Stimulated activated CD4-positive, alpha-beta T cell treated with anti-CD3 and anti-CD28 coated beads, Interleukin-1b, Interleukin-23, amount 100 ng/mL, for 1 hour (primary cell): ENCODE measurements at regions not wholly inside any gene's neighbourhood (a gene's known extent, or its start where the extent isn't known, plus 50 kb on each side); places are given as distances from the start of the nearest gene placed in this dataset.
"Not testable (repeated sequence)": the region's sequence is repeated elsewhere in the genome, so short reads cannot be mapped to it uniquely, and the experiment has no call there.

Experiments
- DNase-seq, 2 donors: peaks; one replicate each; pipeline ENCODE4 v3.0.0-alpha.2; 2020; ENCODE audit warnings: low read depth in 2 of 2

DNA sequence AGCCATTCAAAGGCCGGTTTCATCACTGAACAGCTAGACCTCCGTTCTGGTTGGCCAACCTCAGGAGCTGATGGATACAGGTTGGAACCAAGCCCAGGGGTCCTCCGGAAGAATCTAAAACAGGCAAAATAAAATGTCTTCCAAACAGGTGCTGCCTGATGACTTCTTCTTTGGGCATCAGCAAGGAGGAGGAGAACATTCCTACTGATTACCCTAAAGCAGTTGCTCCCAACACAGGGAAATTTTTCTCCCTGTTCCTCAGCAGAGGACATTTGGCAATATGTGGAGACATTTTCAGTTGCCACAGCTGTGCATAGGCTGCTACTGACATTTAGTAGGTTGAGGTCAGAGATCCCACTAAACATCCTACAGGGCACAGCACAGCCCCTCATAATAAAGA, 319.3 kb upstream of the PPARGC1A start:
- no peak for DNase-seq

DNA sequence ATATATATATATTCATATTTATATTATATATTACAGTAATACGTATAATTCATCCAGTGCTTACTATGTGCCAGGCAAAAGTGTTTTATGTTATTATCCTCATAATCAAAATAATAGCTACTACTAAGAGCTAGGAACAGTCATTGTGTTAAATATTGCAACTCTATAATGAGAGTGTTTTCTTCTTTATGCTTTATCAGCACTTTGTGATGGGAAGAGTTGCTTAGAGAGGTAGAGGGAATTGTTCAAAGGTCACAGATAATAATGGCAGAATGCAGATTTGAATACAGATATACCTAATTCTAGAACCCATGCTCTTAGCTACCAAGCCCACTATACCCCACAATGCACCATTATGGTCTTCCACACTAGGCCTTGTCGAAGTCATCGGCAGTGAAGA, 318.8 kb upstream of the PPARGC1A start:
- DNase-seq, result no peak

DNA sequence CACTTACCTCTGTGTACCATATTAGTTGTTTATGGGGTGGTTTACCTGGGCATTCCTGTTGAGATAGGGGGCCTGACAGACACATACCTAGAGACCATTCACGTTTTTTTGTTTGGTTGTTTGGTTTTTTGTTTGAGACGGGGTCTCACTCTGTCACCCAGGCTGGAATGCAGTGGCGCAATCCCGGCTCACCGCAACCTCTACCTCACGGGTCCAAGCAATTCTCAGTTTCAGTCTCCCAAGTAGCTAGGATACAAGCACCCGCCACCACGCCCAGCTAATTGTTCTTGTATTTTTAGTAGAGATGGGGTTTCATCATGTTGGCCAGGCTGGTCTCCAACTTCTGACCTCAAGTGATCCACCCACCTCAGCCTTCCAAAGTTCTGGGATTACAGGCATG, 314.9 kb upstream of the PPARGC1A start:
- not testable (repeated sequence) for DNase-seq

DNA sequence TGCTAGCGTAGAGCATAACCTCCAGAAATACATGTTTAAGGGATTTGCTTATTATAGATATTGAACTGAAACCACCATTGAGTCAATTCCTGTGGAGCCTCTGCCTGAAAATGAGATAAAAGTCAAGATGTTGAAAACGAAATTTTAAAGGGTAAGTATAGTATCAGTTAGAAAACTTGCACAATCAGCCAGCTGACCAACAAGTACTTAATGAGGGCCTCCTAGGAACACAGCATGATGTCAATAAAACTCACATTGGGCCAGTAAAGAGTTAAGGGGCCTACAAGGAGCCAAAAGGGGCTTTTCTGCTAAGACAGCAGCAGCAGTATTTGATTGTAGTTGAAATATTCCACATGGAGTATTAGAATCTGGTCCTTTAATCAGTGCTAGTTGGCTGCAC, 314.1 kb upstream of the PPARGC1A start:
- no peak for DNase-seq

DNA sequence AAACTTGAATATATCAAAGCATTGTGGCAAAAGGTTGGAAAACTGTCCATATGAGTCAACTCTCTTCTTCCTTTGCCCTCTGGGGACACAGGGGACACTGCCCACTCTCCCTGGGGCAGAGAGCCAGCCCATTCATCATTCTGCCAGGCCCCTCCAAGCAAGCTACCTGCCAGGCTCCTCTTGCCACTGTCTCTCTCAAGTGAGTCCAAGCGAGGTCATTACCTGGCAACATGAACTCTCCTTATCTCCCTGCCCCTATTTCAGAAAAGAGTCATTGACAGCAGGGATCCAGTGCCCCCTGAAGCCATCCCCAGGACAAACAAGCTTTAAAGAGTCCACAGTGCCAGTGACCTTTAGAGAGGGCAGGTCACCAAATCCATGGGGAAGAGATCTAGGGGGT, 312.7 kb upstream of the PPARGC1A start:
- DNase-seq, result no peak

DNA sequence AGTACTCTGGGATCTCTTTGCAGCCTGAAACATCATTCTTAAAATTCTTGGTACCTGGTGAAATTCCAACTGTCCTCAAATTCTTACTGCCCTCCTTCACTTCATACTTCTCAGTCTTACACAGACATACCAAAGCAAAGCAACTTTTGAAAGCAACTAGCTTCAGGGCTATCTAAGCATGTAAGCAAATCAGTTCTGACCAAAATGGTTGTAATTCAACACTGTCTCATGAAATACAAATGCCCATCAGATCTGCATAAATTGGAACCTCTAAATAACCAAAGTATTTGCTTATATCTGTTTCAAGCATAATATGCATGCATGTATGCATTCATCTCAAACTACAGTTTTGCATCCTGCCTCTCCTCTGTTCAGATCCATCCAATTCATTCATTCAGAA, 308.1 kb upstream of the PPARGC1A start:
- DNase-seq, result no peak

DNA sequence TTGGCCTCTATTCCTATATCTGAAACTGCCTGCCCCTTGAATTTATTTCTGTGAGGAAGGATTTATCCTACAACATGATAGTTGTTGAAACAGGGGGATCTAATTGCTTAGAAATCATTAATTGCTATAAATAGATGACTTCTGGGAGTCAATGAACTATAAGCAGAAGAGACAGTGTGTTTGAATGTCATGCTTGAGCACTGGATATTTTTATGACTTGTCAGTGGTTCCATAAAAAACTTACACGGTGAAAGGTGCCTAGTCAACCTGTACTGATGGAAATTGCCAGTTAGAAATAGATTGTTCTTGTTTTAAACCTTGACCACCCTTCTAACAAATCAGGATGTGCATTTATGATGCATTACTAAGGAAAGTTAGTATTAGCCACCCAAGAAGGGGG, 306.9 kb upstream of the PPARGC1A start:
- DNase-seq, result no peak

DNA sequence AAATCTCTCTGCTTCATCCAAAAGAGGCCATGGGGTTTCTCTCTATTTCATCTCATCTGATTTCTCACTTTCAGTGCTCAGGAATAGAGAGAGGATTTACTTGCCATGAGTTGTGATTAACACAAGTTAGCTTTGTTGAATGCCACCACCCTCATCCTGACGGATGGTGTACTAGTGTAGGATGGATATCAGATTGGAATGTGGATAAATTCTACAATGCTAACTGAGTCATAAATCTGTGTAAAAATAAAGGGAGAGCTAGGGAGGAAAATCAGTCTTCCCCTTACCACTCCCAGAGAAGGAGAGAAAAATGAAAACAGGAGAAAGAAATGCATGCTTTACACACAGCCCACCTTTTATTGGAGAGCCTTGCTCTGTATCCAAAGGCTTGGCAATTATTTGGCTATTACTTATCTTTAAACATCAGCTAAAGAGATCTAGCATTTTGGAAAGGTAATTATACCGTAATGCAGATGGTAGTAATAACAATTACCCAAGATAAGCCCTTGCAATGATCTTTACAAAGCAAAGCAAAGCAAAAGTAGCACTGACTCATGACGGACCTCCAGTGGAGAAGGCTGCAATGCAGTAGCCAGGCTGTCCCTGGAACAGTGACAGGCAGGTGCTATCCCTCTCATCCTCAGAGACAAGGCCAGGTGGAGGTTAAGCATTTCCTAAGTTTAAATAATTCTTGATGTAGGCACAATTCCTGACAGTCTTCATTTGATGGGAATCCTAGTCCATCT, 306.3 kb upstream of the PPARGC1A start:
- no peak for DNase-seq

DNA sequence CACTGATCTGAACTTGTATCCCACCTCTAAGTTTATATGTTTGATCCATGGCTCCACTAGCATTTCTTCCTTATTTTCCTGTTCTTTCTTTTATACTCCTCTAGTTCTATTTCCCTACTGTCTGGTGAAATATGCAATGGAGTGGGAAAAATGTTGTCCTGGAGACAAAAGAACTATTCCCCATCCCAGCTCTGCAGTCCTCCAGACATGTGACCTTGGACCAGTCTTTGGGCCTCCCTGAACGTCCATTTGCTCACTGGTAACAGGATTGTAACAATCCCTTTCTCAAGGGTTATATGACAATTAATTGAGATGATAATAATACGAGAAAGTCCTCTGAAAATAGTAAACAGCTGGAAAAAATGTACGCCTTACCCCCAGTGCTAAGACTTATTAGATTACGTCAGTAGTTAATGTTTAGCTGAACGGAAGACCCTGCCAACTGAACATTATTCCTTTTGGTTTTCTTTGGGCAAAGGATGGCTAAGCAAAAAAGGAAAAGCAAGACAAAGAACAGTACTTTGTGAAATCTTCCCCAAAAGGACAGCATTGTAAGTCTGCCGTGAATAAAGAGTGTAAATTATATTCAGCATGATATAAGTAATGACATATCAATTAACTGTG, 302.3 kb upstream of the PPARGC1A start:
- DNase-seq, result no peak

DNA sequence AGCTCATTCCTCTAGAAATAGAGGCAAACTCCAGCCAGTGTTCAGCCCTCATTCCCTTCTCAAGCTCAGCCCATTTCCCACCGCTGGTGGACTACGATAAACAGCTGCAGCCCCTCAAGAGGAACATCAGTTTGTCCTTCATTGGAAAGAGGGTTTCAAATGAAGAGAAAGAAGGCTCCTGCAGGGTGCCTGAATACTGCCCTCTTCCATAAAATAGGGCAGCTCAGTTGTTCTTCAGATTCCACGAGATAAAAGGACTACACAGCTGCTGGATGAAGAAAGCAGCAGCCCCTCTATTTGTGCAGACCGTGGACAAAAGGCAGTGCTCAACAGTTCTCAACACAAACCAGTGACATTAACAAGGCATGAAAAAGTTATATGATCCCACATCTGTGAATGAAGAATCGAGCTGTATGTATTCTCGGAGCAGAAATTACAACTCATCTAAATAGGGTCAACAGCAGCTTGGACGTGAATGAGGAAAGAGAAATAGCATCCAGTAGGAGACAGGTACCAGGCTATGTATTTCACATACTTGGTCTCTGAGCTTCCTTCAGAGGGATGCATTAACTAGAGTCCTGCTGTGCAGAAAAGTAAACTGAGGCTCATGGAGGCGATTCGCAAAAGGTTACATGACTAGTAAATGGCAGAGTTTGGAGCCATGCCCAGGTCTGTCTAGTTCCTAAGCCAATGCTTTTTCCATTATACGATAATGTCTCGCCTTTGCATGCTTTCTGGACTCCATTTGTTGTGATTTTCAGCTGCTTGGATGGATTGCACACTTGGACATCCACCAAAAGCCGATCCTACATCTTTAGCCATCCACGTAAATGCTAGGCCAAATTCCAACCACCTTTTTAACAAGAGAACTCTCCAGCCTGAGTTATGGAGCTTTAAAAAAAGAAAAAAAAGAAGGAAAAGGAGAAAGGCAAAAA, 301.2 kb upstream of the PPARGC1A start:
- DNase-seq, result no peak

DNA sequence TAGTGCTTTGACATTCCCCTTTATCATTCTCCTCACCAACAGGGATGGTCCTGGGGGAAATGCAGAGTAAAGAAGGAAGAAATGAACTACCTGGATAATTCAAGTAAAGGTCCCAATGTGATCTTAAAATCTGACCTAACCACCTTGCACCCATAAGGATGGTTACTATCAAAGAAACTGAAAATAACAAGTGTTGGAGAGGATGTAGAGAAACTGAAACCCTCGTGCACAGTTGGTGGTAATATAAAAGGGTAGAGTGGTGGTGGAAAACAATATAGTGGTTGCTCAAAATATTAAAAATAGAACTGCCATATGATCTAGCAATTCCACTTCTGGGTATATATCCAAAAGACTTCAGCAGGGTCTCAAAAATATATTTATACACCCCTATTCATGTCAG, 298.6 kb upstream of the PPARGC1A start:
- no peak for DNase-seq

DNA sequence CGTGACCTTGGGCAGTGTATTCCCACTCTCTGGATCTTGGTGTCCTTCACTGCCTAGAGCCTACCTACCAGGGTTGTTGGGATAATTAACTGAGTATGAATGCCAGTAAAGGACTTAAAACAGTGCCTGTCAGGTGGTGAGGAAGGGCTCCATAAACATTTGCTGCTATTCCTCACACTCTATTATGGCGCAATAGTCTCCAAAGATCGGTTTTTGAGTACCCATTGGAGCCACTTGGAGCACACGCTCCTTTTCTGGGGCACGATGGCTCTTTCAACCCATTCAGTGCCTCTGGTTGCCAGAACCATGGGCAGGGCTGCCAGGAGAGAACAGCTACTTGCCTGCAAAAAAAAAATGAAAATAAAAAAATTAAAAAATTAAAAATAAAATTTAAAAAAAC, 296.6 kb upstream of the PPARGC1A start:
- DNase-seq, result no peak

DNA sequence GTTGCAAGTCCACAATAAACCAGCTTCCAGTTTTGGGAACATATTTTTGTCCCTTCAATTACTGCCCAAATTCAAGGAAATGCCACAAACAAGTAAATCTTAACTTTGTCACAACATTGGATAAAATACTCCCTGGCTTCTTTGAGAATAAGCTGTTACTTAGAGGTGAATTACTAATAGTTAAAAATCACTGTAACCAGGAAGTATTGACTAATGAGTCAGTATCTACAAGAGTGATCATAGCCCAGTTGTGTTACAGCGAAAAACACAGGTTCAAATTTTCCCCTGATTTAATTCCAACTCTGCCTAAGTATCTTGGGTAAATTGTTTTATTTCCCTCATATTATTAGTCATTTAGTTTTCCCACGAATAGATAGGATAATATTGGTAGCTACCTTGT, 291.2 kb upstream of the PPARGC1A start:
- DNase-seq, result no peak

DNA sequence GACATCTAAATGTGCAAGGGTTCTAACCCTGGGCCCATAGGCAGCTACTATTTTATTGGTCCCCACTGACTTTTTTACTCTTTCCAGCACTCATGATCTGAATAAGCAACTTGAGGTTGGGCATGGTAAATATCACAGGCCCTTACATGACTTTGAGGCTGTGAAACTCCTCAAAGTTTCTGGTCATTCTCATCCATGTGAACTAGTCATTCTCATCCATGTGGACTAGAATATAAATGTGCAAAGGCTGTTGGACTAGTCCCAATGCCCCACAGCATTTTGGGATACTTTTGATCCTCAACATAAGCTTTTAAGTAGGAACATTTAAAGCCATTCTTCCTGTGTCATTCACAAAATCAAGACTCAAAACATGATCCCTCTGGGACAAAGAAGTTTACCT, 290.7 kb upstream of the PPARGC1A start:
- no peak for DNase-seq

DNA sequence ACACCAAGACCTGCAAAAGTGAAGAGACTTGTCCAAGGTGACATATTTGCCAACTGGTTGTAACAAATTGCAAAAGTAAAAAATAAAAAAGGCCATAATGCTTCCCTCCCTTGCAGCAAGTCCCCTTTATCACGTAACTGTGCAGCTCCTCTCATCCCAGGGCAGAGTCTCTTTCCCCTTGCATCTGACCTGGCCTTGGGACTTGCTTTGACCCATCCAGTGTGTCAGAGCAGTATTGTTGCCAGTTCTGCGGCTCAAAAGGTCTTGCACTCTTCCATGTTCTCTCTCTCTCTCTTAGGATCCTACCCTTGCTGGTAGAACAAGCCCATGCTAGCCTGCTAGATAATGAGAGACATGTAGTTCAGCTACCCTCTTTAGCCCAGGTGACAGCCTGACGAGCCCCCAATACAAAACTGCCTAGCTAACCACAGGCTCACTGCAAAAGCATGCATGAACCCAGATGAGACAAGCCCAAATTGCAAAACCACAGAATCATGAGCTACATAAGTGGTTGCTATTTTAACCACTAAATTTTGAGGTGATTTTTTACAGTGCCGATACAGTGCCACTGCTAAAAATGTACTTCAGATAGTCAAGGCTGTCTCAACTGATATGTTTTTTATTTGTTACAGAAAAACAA, 289.5 kb upstream of the PPARGC1A start:
- no peak for DNase-seq

DNA sequence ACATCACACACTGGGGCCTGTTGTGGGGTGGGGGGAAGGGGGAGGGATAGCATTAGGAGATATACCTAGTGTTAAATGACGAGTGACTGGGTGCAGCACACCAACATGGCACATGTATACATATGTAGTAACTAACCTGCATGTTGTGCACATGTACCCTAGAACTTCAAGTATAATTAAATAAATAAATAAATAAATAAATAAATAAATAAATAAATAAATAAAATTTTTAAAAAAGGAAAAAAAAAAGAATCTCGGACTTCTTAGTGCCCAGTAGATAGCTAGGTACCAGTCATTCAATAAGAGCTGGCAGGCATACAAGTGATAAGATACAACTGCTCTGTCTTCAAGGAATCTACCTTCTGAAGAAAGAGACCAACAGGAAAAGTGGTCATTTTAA, 287.6 kb upstream of the PPARGC1A start:
- DNase-seq, result not testable (repeated sequence)

DNA sequence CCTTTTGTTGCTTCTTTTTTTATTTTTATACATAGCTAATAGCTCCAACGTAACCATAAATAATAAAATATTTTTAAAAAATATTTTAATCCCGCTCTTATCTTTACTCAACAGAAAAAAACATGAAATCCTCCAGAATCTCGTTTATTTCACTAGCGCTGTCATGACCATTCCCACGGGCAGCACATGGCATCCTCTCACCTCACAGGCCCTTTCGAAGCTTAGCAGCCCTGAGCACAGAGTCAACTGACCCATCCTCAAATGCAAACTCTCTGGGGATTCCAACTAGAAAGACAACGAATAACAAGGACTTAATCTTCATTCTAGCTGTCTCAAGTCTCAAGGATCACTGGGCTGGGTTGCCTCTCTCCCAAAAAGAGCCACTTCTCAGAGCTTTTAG, 285.9 kb upstream of the PPARGC1A start:
- DNase-seq, result no peak

DNA sequence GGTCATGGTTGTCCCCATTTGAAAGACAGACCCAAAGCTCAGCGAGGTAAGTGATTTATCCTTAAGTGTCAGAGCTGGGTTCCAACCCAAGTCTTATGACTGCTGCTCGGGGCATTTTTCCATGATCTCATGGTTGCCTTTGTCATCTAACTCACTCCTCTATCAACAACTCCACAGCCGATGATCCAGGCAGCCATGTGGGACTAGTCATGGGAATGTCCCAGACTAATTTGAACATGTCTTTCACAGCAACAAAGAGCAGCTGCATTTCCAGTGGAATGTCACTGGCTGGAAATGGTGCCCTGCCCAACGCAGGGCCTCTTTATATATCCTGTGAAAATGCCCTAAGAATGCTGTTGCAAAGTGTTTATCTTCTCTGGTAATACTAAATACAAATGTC, 284.8 kb upstream of the PPARGC1A start:
- no peak for DNase-seq

DNA sequence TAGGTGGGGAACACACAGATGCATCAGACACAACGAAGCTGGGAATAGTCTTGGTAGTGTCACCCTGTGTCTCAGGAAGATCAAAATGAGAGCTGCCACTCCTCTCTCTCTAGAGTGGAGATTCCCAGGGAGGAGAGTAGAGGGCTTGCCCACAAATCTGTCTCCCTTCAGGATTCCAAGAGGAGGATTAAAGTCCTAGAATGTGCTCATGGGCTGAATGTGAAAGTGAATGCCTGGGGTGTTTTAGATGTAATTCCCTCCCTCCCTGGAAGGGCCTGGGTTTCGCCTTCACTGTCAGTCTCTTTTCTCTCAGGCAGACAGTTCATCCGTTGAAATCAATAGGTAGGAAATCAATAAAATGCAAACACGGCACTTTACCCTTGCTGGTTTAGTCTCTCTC, 282.6 kb upstream of the PPARGC1A start:
- no peak for DNase-seq

DNA sequence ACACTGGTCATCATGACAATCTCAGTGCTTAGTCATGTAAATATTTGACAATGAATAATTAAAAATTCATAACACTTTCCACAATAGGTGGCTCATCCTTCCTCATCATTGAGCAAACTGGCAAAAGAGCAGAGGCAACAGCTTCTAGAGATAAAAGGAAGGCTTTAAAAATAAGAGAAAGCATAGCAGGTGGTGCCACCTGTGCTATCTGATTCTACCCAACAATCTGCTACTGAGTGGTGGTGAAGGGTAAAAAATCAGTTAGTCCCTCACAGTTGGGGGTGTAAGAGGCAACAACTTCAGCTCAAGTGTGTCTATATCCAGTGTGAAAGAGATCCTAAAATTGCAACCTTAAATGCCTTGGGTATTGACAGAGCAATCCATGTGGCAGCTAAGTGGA, 280.1 kb upstream of the PPARGC1A start:
- no peak for DNase-seq

DNA sequence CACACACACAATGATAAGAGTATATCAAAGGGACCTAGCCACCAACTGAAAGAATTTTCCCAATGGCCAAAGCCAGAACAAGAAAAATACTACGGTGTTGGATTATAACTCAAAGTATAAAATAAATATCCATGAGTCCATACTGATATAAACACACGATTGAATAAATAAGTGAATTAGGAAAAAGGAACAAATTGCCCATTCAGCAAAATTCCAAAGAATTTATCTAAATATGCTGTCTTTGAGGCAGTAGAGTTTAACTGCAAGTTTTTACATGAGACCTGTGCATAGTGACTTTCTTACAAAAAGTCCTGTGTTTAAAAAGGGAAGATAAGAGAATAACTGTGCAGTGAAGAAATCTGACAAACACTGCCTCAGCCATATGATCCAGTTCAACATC, 278.8 kb upstream of the PPARGC1A start:
- DNase-seq, result no peak

DNA sequence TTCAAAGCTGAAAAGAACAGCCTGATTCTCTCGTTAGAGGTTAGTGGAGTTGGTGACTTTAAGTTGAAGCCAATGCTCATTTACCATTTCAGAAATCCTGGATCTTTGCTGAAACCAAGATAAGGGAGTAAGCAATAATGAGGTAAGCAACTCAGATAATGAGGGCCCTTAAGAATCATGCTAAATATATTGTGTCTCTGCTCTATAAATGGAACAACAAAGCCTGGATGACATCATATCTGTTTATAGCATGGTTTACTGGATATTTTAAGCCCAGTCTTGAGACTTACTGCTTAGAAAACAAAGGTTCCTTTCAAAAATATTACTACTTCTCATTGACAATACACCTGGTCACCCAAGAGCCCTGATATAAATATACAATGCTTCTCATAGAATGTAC, 276.7 kb upstream of the PPARGC1A start:
- no peak for DNase-seq
